ENCODE measurements at regions not wholly inside any gene's neighbourhood (a gene's known extent, or its start where the extent isn't known, plus 50 kb on each side); places are given as distances from the start of the nearest gene placed in this dataset.

DNA sequence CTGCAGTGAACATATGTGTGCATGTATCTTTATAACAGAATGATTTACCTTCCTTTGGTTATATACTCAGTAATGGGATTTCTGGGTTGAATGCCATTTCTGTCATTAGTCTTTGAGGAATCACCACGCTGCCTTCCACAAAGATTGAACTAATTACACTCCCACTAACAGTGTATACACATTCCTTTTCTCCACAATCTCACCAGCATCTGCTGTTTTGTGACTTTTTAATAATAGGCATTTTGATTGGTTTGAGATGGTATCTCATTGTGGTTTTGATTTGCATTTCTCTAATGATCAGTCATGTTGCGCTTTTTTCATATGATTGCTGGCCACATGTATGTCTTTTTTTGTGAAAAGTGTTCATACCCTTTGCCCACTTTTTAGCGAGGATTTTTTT lies 680.5 kb downstream of the PTPRC start:
- TF ChIP-seq, protein P1, sequence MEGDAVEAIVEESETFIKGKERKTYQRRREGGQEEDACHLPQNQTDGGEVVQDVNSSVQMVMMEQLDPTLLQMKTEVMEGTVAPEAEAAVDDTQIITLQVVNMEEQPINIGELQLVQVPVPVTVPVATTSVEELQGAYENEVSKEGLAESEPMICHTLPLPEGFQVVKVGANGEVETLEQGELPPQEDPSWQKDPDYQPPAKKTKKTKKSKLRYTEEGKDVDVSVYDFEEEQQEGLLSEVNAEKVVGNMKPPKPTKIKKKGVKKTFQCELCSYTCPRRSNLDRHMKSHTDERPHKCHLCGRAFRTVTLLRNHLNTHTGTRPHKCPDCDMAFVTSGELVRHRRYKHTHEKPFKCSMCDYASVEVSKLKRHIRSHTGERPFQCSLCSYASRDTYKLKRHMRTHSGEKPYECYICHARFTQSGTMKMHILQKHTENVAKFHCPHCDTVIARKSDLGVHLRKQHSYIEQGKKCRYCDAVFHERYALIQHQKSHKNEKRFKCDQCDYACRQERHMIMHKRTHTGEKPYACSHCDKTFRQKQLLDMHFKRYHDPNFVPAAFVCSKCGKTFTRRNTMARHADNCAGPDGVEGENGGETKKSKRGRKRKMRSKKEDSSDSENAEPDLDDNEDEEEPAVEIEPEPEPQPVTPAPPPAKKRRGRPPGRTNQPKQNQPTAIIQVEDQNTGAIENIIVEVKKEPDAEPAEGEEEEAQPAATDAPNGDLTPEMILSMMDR (IDR thresholded peaks at IDR 0.05; ENCODE audit: insufficient read depth, low read length): no peak
- TF ChIP-seq SPI1 (IDR thresholded peaks at IDR 0.05; ENCODE audit: borderline replicate concordance, low read depth) (no peak), GABPA (IDR thresholded peaks at IDR 0.05; ENCODE audit: low read depth) (no peak), POLR2AphosphoS5 (IDR thresholded peaks at IDR 0.05; ENCODE audit: low read depth) (no peak)
- TF ChIP-seq, protein P2, sequence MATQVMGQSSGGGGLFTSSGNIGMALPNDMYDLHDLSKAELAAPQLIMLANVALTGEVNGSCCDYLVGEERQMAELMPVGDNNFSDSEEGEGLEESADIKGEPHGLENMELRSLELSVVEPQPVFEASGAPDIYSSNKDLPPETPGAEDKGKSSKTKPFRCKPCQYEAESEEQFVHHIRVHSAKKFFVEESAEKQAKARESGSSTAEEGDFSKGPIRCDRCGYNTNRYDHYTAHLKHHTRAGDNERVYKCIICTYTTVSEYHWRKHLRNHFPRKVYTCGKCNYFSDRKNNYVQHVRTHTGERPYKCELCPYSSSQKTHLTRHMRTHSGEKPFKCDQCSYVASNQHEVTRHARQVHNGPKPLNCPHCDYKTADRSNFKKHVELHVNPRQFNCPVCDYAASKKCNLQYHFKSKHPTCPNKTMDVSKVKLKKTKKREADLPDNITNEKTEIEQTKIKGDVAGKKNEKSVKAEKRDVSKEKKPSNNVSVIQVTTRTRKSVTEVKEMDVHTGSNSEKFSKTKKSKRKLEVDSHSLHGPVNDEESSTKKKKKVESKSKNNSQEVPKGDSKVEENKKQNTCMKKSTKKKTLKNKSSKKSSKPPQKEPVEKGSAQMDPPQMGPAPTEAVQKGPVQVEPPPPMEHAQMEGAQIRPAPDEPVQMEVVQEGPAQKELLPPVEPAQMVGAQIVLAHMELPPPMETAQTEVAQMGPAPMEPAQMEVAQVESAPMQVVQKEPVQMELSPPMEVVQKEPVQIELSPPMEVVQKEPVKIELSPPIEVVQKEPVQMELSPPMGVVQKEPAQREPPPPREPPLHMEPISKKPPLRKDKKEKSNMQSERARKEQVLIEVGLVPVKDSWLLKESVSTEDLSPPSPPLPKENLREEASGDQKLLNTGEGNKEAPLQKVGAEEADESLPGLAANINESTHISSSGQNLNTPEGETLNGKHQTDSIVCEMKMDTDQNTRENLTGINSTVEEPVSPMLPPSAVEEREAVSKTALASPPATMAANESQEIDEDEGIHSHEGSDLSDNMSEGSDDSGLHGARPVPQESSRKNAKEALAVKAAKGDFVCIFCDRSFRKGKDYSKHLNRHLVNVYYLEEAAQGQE (IDR thresholded peaks at IDR 0.05; ENCODE audit: insufficient replicate concordance, low read depth): no peak
- H3K27me3 ChIP-seq (ENCODE audit: insufficient read depth, poor library complexity, severe bottlenecking): no peaks in the 10 kb centered on the region
- DNase-seq (ENCODE audit: low read depth in 1 of 2, low spot score in 1 of 2): no peak
- no peak overlapping the region for H3K4me3 ChIP-seq (replicated peaks; ENCODE audit: insufficient read depth, low read length)
- H3K27ac ChIP-seq (replicated peaks): no peak overlapping the region

DNA sequence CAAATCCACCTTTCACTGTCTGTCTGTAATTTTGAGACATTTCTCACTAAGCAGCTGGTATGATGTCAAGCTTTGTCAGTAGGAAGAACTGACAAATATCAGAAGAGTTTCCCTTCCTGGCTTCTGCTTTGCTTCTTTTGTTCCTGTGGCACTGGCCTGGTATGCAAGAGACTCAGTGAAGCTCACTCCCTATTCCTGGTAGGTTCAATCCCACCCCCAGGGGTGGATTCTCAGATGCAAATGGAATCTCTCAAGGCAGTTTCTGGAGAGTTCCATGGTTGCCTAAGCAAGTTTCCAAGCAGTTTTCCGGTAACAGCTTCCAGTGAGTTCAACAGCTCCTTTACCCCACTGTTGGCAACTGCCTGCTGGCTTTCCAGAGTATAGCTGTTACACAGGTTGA lies 683.4 kb downstream of the PTPRC start:
- TF ChIP-seq, protein P1 (IDR thresholded peaks at IDR 0.05; ENCODE audit: insufficient read depth, low read length): no peak
- TF ChIP-seq SPI1 (IDR thresholded peaks at IDR 0.05; ENCODE audit: borderline replicate concordance, low read depth) (no peak), GABPA (IDR thresholded peaks at IDR 0.05; ENCODE audit: low read depth) (no peak), POLR2AphosphoS5 (IDR thresholded peaks at IDR 0.05; ENCODE audit: low read depth) (no peak)
- TF ChIP-seq, protein P2 (IDR thresholded peaks at IDR 0.05; ENCODE audit: insufficient replicate concordance, low read depth): no peak
- Histone ChIP-seq H3K27me3 (ENCODE audit: insufficient read depth, poor library complexity, severe bottlenecking) (no peaks in the 10 kb centered on the region), H3K4me3 (replicated peaks; ENCODE audit: insufficient read depth, low read length) (no peak overlapping the region), H3K27ac (replicated peaks) (no peak overlapping the region)
- no peak for DNase-seq (ENCODE audit: low read depth in 1 of 2, low spot score in 1 of 2)

DNA sequence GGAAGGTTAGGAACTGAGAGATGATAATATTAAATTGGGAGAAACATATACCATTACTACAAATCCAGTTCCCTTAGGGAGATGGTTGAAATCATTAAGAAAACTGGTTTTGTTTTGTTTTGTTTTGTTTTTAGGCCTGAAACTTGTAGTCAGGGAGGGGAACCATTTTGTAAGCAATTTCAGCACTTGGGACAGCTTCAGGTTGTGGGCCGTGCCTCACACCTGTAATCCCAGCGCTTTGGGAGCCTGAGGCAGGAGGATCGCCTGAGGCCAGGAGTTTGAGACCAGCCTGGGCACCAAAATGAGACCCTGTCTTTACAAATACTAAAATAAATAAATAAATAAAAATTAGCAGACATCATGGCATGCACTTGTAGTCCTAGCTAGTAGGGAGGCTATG lies 694.3 kb upstream of the NR5A2 start:
- TF ChIP-seq, protein P1 (IDR thresholded peaks at IDR 0.05; ENCODE audit: insufficient read depth, low read length): no peak
- TF ChIP-seq, protein P2 (IDR thresholded peaks at IDR 0.05; ENCODE audit: insufficient replicate concordance, low read depth): peak; percentile 82
- TF ChIP-seq SPI1 (IDR thresholded peaks at IDR 0.05; ENCODE audit: borderline replicate concordance, low read depth) (no peak), GABPA (IDR thresholded peaks at IDR 0.05; ENCODE audit: low read depth) (no peak)
- Histone ChIP-seq H3K4me3 (replicated peaks; ENCODE audit: insufficient read depth, low read length) (no peak overlapping the region), H3K27ac (replicated peaks) (no peak overlapping the region), H3K27me3 (ENCODE audit: insufficient read depth, poor library complexity, severe bottlenecking) (no peaks in the 10 kb centered on the region)
- DNase-seq (ENCODE audit: low read depth in 1 of 2, low spot score in 1 of 2): no peak

Data from HL-60 (cell line).